SU-DHL-6 (cell line): ENCODE measurements at regions not wholly inside any gene's neighbourhood (a gene's known extent, or its start where the extent isn't known, plus 50 kb on each side); places are given as distances from the start of the nearest gene placed in this dataset.

Experiments
- H2AFZ ChIP-seq: fragments of 200-600 bp; sonication (generic); 2 replicates; pipeline ENCODE4 v1.6.1; 2014; ENCODE audit warnings: low read depth, mild to moderate bottlenecking, moderate library complexity, mixed read lengths, antibody characterized with exemption, low read length; ENCODE audit not compliant: severe bottlenecking
- H3F3A ChIP-seq: fragments of 200-600 bp; shearing (Covaris generic); 2 replicates; pipeline ENCODE4 v1.6.0; 2016; ENCODE audit warnings: antibody characterized with exemption, mild to moderate bottlenecking; ENCODE audit not compliant: insufficient read depth
- H3K27ac ChIP-seq: fragments of 200-600 bp; sonication (generic); 2 replicates; pipeline ENCODE4 v1.5.1; 2016; ENCODE audit warnings: low read depth, mild to moderate bottlenecking, low read length, moderate library complexity, mixed read lengths
- H3K27me3 ChIP-seq: fragments of 200-600 bp; sonication (generic), shearing (Covaris generic); 2 replicates; pipeline ENCODE4 v1.6.0; 2014; ENCODE audit warnings: mild to moderate bottlenecking, low read length
- H3K36me3 ChIP-seq: fragments of 200-600 bp; sonication (generic); 2 replicates; pipeline ENCODE4 v1.6.1; 2014; ENCODE audit warnings: mild to moderate bottlenecking, low read length, mixed read lengths
- H3K4me2 ChIP-seq: fragments of 300-600, 200-600 bp; shearing (Covaris generic), sonication (generic); 2 replicates; pipeline ENCODE4 v1.6.0; 2014; ENCODE audit warnings: low read length, low read depth, mild to moderate bottlenecking; ENCODE audit not compliant: poor library complexity, severe bottlenecking
- H3K4me3 ChIP-seq: fragments of 200-600 bp; sonication (generic); 2 replicates; pipeline ENCODE4 v1.5.1; 2014; ENCODE audit warnings: antibody characterized with exemption, low read length, mild to moderate bottlenecking, mixed read lengths; ENCODE audit not compliant: insufficient read depth, poor library complexity, severe bottlenecking
- H3K79me2 ChIP-seq: fragments of 200-600 bp; sonication (generic); 2 replicates; pipeline ENCODE4 v1.6.1; 2014; ENCODE audit warnings: mild to moderate bottlenecking, low read length, moderate library complexity; ENCODE audit not compliant: insufficient read depth
- H3K9ac ChIP-seq: fragments of 200-600 bp; sonication (generic); 2 replicates; pipeline ENCODE4 v1.7.0; 2014; ENCODE audit warnings: mild to moderate bottlenecking, low read length
- H3K9me2 ChIP-seq: fragments of 200-600 bp; sonication (generic); replicated peaks from 2 replicates; pipeline ENCODE4 v1.6.1; 2014; ENCODE audit warnings: low read length; ENCODE audit not compliant: insufficient read depth
- H3K9me3 ChIP-seq: fragments of 200-600 bp; sonication (generic); 2 replicates; pipeline ENCODE4 v1.6.1; 2014; ENCODE audit warnings: low read length, mixed read lengths; ENCODE audit not compliant: insufficient read depth
- H4K20me1 ChIP-seq: fragments of 200-600 bp; sonication (generic); 2 replicates; pipeline ENCODE4 v1.6.1; 2014; ENCODE audit warnings: low read depth, mild to moderate bottlenecking, antibody characterized with exemption, low read length, moderate library complexity, mixed read lengths
- CTCF ChIP-seq: fragments of 200-600 bp; sonication (generic); IDR thresholded peaks from one replicate; pipeline ENCODE4 v1.5.1; 2017; ENCODE audit warnings: antibody characterized with exemption, mild to moderate bottlenecking, low read length, moderate library complexity; ENCODE audit not compliant: insufficient read depth, poor library complexity, severe bottlenecking
- EZH2phosphoT487 ChIP-seq: fragments of 200-600 bp; sonication (generic), shearing (Covaris generic); conservative IDR thresholded peaks from 2 replicates; pipeline ENCODE4 v1.6.1; 2018; ENCODE audit warnings: mild to moderate bottlenecking, antibody characterized with exemption, low read length, moderate library complexity, mixed read lengths

- Histone ChIP-seq H3K27ac (no peak overlapping the region), H3K9ac (no peak overlapping the region), H3K4me3 (no peak overlapping the region), H3K4me2 (no peak overlapping the region), H3K9me3 (no peaks in the 10 kb centered on the region), H3K36me3 (no peaks in the 10 kb centered on the region), H3K79me2 (no peaks in the 10 kb centered on the region), H3F3A (no peaks in the 10 kb centered on the region), H4K20me1 (no peaks in the 10 kb centered on the region), H3K27me3 (no peaks in the 10 kb centered on the region), H3K9me2 (no peaks in the 10 kb centered on the region), H2AFZ (no peak overlapping the region)
- TF ChIP-seq CTCF (no peak), EZH2phosphoT487 (no peak)
Measured at GRCh38 chr2:15073664-15074063, 441.1 kb downstream of the LRATD1 start.

DNA sequence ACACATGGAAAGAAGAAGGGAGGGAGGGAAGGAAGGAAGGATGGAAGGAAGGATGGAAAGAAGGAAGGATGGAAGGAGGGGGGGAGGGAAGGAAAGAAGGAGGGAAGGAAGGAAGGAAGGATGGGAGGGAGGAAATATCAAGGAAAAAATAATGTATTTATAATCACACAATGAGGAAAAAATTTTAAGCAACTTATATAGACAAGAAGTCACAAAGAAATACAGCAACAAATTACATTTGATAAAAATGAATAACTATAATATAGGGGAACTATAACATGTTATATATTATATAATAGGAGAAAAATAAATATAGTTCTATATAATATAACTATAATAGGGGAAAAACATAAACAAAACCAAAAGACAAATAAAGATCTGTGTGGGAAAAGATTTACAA is 441.8 kb downstream of the LRATD1 start:
- TF ChIP-seq EZH2phosphoT487 (no peak), CTCF (no peak)

DNA sequence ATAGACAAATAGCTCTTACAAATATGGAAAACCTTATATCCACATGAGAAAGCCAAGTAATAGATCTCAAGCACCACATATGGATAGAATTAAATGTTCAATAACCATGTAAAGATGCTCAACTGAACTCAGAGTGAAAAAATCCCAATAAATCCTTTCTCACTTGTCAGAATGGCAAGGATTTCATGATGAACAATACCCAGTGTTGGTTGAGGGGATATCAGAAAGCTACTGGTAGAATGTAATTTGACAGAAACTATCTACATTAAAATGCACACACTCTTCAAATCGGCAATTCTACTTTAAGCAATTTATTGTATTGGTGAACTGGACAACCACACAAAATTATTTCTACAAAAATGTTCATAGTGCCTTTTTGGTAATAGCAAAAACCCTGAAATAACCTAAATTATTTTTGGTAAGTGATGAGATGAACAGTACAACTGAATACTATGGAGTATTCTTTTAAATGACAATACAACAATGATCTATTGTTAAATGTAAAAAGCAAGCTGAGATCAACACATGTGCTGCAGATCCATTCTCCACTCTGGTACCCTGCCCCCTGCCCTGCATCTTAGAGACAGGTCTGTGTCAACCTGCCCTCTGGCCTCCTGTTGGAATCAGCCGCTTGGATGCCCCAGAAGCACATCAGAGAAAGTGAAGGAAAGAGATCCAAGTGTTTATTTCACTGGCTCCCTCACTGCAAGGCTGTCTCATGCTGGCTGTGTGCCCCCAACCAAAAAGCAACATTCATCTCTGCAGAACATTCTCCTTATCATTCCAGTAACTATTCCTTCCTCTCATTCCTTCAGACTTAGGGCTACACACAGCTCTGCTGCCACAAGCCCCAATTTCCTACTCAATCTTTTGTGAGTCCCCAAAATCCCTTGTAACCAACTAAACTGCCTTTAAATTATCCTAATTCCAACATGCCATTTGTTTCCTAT is 442.5 kb downstream of the LRATD1 start:
- H3K79me2 ChIP-seq = no peaks in the 10 kb centered on the region
- H3K27ac ChIP-seq = no peak overlapping the region
- no peak overlapping the region for H3K9ac ChIP-seq
- no peak overlapping the region for H3K4me2 ChIP-seq
- TF ChIP-seq CTCF = no peak
- TF ChIP-seq EZH2phosphoT487 = no peak
- H3K9me3 ChIP-seq = no peaks in the 10 kb centered on the region
- H4K20me1 ChIP-seq = no peaks in the 10 kb centered on the region
- no peaks in the 10 kb centered on the region for H3F3A ChIP-seq
- H3K9me2 ChIP-seq = no peaks in the 10 kb centered on the region
- no peaks in the 10 kb centered on the region for H3K36me3 ChIP-seq
- no peak overlapping the region for H2AFZ ChIP-seq
- H3K4me3 ChIP-seq = no peak overlapping the region
- H3K27me3 ChIP-seq = no peaks in the 10 kb centered on the region

More for the DNA sequence above, 441.8 kb downstream of the LRATD1 start:
- Histone ChIP-seq H3K9ac (no peak overlapping the region), H3K4me3 (no peak overlapping the region), H3K27me3 (no peaks in the 10 kb centered on the region), H3K27ac (no peak overlapping the region), H3F3A (no peaks in the 10 kb centered on the region), H3K79me2 (no peaks in the 10 kb centered on the region), H3K36me3 (no peaks in the 10 kb centered on the region), H4K20me1 (no peaks in the 10 kb centered on the region), H3K9me2 (no peaks in the 10 kb centered on the region), H3K4me2 (no peak overlapping the region), H2AFZ (no peak overlapping the region), H3K9me3 (no peaks in the 10 kb centered on the region)
